Cerebellar cortex (tissue), 1 donor: ENCODE measurements at regions not wholly inside any gene's neighbourhood (a gene's known extent, or its start where the extent isn't known, plus 50 kb on each side); places are given as distances from the start of the nearest gene placed in this dataset.
"Not testable (repeated sequence)": the region's sequence is repeated elsewhere in the genome, so short reads cannot be mapped to it uniquely, and the experiment has no call there.

ENCODE experiments used
- DNase-seq: peaks from one replicate; pipeline ENCODE4 v3.0.0-alpha.2; 2015; ENCODE audit warnings: low spot score

DNA sequence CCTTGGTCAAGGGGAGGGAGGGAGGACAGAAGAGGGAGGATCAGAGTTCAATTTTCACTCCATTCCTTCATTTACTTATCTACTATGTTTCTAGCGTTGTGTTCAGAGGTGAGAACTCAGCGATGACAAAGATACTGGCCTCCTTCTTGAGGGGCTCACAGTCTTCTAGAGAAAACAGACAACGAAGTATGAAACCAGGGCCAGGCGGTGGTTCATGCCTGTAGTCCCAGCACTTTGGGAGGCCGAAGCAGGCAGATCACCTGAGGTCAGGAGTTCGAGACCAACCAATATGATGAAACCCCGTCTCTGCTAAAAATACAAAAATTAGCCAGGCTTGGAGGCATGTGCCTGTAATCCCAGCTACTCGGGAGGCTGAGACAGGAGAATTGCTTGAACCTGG lies 277.4 kb downstream of the MYCN start:
- DNase-seq = not testable (repeated sequence)

GRCh38 chr2:16217291-16217690 lies 276.9 kb downstream of the MYCN start:
- DNase-seq = no peak

DNA sequence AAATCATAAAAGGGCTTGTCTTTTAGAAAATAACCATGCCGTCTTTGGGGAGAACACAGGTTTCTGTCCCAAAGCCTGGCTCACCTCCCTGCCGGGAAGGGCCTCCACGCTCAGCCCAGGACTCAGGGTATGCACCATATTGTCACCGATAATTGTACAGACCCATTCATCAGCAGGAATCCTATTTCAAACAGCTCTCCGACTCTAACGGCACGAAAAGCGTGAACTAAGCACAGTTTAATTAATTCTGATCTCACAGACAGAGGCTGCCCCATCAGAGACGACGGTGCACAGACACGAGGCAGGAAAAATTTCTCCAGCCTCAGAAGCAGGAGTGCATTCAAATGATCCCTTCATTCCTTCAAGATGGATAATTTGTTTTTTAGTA lies 276.2 kb downstream of the MYCN start:
- no peak for DNase-seq

GRCh38 chr2:16215902-16216557 lies 275.7 kb downstream of the MYCN start:
- DNase-seq = no peak

DNA sequence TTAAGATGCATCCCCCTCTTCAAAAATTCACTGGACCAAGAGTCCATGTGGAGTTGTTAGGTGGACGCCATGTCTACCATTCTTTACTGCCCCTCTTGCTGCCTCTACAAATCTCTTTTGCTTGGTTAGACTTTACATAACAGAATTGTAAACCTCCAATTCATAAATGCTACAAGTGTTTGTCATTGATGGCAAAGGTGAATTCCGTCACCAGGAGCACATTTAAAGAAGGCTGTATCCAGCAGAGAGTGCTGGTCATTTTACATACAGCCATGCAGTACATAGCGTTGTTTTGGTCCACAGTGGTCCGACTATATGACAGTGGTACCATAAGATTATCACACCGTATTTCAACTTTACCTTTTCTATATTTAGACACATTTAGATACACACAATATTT lies 274.5 kb downstream of the MYCN start:
- DNase-seq = no peak

DNA sequence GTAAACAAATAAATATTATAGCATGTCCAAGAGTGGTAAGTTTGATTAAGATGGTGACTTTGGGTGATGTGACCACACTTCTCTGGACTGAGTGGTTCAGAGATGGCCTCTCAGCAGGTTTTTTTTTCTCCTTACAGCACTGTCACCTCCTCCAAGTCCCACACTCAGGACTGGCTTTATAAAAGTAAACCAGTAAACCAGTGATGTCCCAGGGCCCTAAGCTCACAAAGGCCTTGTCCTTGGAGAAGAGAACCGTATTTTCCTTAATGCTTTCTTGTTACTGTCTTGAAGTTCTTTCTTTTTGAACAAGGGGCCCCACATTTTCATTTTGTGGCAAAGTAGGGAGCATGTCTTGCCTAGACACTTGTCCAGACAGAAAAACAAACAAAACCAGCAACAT lies 274.0 kb downstream of the MYCN start:
- DNase-seq = no peak

GRCh38 chr2:16212321-16212720 lies 272.0 kb downstream of the MYCN start:
- DNase-seq = no peak

- DNase-seq = no peak
Measured at GRCh38 chr2:16211341-16211740, 271.0 kb downstream of the MYCN start.

DNA sequence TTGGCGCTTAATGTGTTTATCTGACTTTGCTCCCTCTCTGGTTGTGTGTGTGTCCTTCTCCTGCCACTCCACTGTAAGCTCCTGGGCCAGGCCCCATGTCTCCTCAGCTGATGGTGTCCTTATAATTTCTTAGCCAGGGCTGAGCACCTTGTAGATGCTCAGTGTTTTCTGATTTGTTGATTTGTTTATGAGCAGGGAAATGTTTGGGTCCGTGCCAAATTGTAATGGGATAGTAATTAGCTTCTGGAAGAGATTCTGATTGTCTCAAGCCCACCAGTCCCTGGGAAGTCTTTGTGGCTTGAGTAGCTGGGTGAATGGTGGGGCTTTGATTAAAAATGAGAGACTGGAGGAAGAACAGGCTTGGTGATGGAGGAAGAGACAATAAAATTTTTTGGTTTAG lies 270.5 kb downstream of the MYCN start:
- no peak for DNase-seq

- no peak for DNase-seq
Measured at GRCh38 chr2:16209799-16210198, 269.4 kb downstream of the MYCN start.

- DNase-seq = no peak
Measured at GRCh38 chr2:16208921-16209320, 268.6 kb downstream of the MYCN start.

- no peak for DNase-seq
Measured at GRCh38 chr2:16208241-16208797, 268.0 kb downstream of the MYCN start.

- no peak for DNase-seq
Measured at GRCh38 chr2:16207611-16208010, 267.3 kb downstream of the MYCN start.

- no peak for DNase-seq
Measured at GRCh38 chr2:16207151-16207550, 266.8 kb downstream of the MYCN start.

GRCh38 chr2:16206191-16206944 lies 266.0 kb downstream of the MYCN start:
- DNase-seq = no peak

DNA sequence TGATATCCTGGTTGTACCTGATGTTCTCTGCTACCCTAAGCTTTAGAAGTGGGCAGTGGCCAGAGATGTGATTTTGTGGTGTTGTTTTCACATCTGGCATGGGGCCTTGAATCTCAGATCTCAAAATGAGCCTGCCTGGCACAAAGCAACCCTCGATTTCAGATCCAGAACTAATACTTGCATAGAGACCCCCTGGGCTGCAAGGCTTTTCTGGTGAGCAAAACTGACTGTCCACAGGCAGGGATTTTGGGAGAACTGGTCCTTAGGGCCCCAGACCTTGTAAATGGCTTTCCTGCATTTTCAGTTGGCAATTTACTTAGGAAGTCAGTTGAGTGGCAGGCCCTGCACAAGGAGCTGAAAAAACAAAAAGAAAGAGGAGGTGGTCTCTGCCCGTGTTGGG lies 265.3 kb downstream of the MYCN start:
- no peak for DNase-seq

DNA sequence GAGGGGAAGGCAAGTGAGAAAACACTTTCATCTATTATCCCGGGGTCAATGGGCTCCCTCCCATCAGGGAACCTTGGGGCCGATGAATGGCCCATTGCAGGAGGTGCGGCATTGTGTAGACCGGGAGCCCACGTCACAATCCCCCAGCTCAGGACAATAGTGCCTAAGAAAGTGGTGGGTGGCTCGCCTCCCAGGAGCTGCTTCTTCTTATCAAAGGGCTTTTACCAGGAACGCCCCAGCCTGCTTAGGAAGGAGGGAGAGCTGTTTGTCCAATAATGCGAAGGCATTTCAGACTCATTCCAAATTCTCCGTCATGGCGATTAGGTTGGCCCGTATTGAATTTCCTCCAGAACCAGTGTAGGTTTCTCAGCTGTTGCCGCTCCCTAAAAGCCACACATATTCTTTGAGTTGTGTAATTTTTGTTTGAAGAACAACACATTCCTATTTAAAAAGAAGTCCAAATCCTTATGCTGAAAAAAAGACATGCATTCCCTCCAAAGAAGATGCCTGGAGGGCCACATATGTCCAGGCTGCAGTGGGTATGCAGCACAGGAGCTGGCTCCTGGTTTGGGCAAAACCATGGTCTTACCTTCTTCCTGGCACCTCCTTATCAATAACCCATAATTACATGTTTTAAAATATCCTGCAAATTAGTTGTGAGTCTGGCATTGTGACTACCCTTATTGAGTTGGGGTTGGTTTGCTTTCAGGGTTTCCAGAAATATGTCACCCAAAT lies 264.7 kb downstream of the MYCN start:
- no peak for DNase-seq

GRCh38 chr2:16204251-16204650 lies 263.9 kb downstream of the MYCN start:
- no peak for DNase-seq

- DNase-seq = no peak
Measured at GRCh38 chr2:16203691-16204090, 263.3 kb downstream of the MYCN start.

GRCh38 chr2:16203069-16203468 lies 262.7 kb downstream of the MYCN start:
- no peak for DNase-seq

DNA sequence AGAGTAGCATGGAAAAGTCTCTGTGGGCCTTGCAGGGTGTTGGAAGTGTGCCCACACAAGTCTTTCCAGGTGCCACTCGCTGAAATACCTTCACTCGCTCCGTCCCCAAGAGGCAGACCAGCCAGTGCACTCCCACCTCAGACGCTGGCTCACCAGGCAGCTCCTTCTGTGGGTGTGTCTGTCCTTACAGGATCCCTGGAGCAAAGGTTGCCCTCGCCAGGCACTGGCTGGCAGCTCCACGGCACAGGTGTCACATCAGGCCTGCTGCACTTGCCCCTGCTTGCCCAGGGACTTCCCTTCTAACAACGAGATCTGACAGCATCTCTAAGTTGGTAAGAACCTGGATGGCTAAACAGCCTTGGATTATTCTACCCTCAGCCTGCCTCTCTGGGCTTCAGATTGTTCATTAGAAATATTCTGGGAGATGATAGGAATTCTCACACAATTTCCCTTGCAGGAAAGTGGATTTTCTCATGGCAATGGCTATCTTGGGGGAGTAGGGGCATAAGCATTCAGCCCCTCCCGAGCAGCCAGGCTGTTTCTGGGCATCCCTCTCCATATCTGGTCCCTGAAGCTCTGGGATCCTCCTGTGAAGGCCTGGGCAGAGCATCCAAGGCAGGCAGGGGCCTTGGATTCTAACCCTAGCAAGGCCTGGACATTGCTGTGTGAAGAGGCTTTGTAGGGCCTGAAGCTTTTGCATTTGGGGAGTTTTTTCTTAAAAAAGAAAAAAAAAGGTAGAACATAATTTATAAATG lies 262.1 kb downstream of the MYCN start:
- DNase-seq = no peak

DNA sequence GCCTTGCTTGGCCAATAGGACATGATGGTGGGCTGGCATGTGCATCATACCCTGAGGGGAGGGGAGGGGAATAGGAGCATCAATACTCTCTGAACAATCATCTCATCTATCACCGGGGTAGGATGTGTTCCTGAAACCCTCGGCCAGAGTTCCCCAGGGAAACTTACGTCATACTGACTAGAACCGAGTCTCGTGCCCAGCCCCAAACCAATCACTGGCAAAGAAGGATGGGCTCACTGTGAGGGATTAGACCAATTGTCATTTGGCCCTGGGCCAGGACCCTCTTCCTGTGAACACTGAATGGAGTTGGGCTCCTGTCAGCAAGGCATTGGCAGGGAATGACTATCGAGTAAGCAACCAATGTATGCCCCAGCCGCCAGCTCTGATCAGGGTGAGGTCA lies 261.5 kb downstream of the MYCN start:
- DNase-seq = no peak
